A549 (cell line): ENCODE measurements at regions not wholly inside any gene's neighbourhood (a gene's known extent, or its start where the extent isn't known, plus 50 kb on each side); places are given as distances from the start of the nearest gene placed in this dataset.

Experiments
- ATAC-seq, 2 experiments: fragments of 200-7000 bp in 1 of 2; fragments of >200 bp in 1 of 2; cut with Nextera tagmentation in 1 of 2; cut with Tn5 transposase in 1 of 2; 3 replicates each; pipeline versions ENCODE4 v1.8.0 to v1.9.1; 2018 to 2020; ENCODE audit warnings: mild to moderate bottlenecking in 1 of 2, moderate library complexity in 1 of 2
- CTCF ChIA-PET: fragments of 300-600 bp; sonication (Branson Sonifier 250); formaldehyde crosslinking; extraction: SDS; loops from one replicate; lab custom pipeline; 2021; ENCODE audit warnings: antibody characterized with exemption, inconsistent platforms; lab: Yijun Ruan, JAX
- POLR2A ChIA-PET: fragments of 350-600 bp; formaldehyde crosslinking; extraction: SDS; loops from one replicate; lab custom pipeline; 2021; ENCODE audit warnings: antibody characterized with exemption, inconsistent platforms; lab: Yijun Ruan, JAX
- DNase-seq, 2 experiments: peaks; one replicate each; pipeline versions ENCODE4 v3.0.0 to v3.0.0-alpha.2; 2011 to 2016; ENCODE audit warnings: low read depth in 1 of 2, low spot score in 1 of 2
- FAIRE-seq: peaks from 2 replicates; lab custom pipeline; 2011; peaks lifted over from hg19 to GRCh38; lab: Jason Lieb, UNC
- H3K27ac ChIP-seq, 2 experiments: fragments of >200 bp; sonication (Bioruptor Twin); formaldehyde crosslinking; 3 replicates each; pipeline ENCODE4 v1.5.1; 2016 to 2017
- H3K4me1 ChIP-seq: fragments of >200 bp; sonication (Bioruptor Twin); formaldehyde crosslinking; 3 replicates; pipeline ENCODE4 v1.6.1; 2016
- H3K4me2 ChIP-seq: fragments of >200 bp; sonication (Bioruptor Twin); formaldehyde crosslinking; 3 replicates; pipeline ENCODE4 v1.6.1; 2016
- H3K4me3 ChIP-seq: fragments of >200 bp; sonication (Bioruptor Twin); formaldehyde crosslinking; 3 replicates; pipeline ENCODE4 v1.5.1; 2016
- H3K9me3 ChIP-seq: fragments of >200 bp; sonication (Bioruptor Twin); formaldehyde crosslinking; 3 replicates; pipeline ENCODE4 v1.6.1; 2016
- CBX2 ChIP-seq: fragments of 200-600 bp; sonication (generic); IDR thresholded peaks from 2 replicates; pipeline ENCODE4 v1.6.1; 2016; ENCODE audit warnings: low read depth, mild to moderate bottlenecking, borderline replicate concordance
- EHF ChIP-seq: fragments of 250-450 bp; sonication (Bioruptor Pico); IDR thresholded peaks from 2 replicates; pipeline ENCODE4 v1.5.0; 2020; ENCODE audit warnings: mild to moderate bottlenecking
- FOSB ChIP-seq: fragments of 250-450 bp; sonication (Bioruptor Pico); IDR thresholded peaks from 2 replicates; pipeline ENCODE4 v1.5.0; 2020; ENCODE audit warnings: mild to moderate bottlenecking, moderate library complexity
- FOSL2 ChIP-seq, 2 experiments: fragments of 450-650 bp in 1 of 2; fragments of >200 bp in 1 of 2; sonication (Bioruptor Twin) in 1 of 2; formaldehyde crosslinking; IDR thresholded peaks; 2 replicates each; pipeline versions ENCODE4 v1.5.0 to v1.6.1; 2016 to 2020; ENCODE audit warnings: mild to moderate bottlenecking in 1 of 2, moderate library complexity in 1 of 2
- FOXS1 ChIP-seq: fragments of 250-450 bp; sonication (Bioruptor Pico); IDR thresholded peaks from 2 replicates; pipeline ENCODE4 v1.5.0; 2020; ENCODE audit warnings: mild to moderate bottlenecking, moderate library complexity
- JUNB ChIP-seq: fragments of >200 bp; sonication (Bioruptor Twin); formaldehyde crosslinking; IDR thresholded peaks from 2 replicates; pipeline ENCODE4 v1.6.1; 2016
- MAZ ChIP-seq: fragments of 150-350 bp; IDR thresholded peaks from 2 replicates; pipeline ENCODE4 v1.6.1; 2014; ENCODE audit warnings: antibody characterized with exemption, low read depth, low read length, borderline replicate concordance
- NFE2L2 ChIP-seq: fragments of 150-350 bp; conservative IDR thresholded peaks from 2 replicates; pipeline ENCODE4 v1.6.1; 2014; ENCODE audit warnings: low read length
- PHF8 ChIP-seq: fragments of 200-600 bp; sonication (generic); IDR thresholded peaks from 2 replicates; pipeline ENCODE4 v1.6.1; 2016; ENCODE audit warnings: low read depth, mild to moderate bottlenecking, antibody characterized with exemption, moderate library complexity, borderline replicate concordance
- POLR2AphosphoS2 ChIP-seq: conservative IDR thresholded peaks from 2 replicates; pipeline ENCODE4 v1.6.1; 2012; ENCODE audit warnings: low read length, improper control_type of control experiment, inconsistent platforms
- RARB ChIP-seq: fragments of 250-450 bp; sonication (Bioruptor Pico); IDR thresholded peaks from 2 replicates; pipeline ENCODE4 v1.8.0; 2021; ENCODE audit warnings: mild to moderate bottlenecking, moderate library complexity
- RNF2 ChIP-seq: fragments of 200-600 bp; sonication (generic); IDR thresholded peaks from 2 replicates; pipeline ENCODE4 v1.6.1; 2016; ENCODE audit warnings: low read depth, mild to moderate bottlenecking, antibody characterized with exemption, moderate library complexity, borderline replicate concordance
- SMC3 ChIP-seq: fragments of >200 bp; sonication (Bioruptor Twin); formaldehyde crosslinking; IDR thresholded peaks from 3 replicates; pipeline ENCODE4 v1.6.1; 2018; ENCODE audit warnings: inconsistent platforms
- SREBF2 ChIP-seq: fragments of 450-650 bp; IDR thresholded peaks from 2 replicates; pipeline ENCODE4 v1.6.1; 2014; ENCODE audit warnings: mild to moderate bottlenecking, moderate library complexity
- TFCP2L1 ChIP-seq: fragments of 250-450 bp; sonication (Bioruptor Pico); IDR thresholded peaks from 2 replicates; pipeline ENCODE4 v1.5.0; 2021; ENCODE audit warnings: mild to moderate bottlenecking
- WGBS: methylation state at CpG from one replicate; pipeline ENCODE4 v1.1.6; 2017; ENCODE audit errors: missing lambda C conversion rate; 5-methylcytosine and 5-hydroxymethylcytosine counted together
- TF ChIP-seq, protein P1 (sequence below): fragments of 250-450 bp; sonication (Bioruptor Pico); IDR thresholded peaks from 2 replicates; pipeline ENCODE4 v1.5.0; 2020; ENCODE audit warnings: low read depth, mild to moderate bottlenecking, moderate library complexity
- TF ChIP-seq, protein P2 (sequence below): IDR thresholded peaks from 2 replicates; pipeline ENCODE4 v1.6.1; 2012
- TF ChIP-seq, protein P3 (sequence below): fragments of 250-450 bp; sonication (Bioruptor Pico); IDR thresholded peaks from 2 replicates; pipeline ENCODE4 v1.5.0; 2021; ENCODE audit warnings: mild to moderate bottlenecking, moderate library complexity, borderline replicate concordance
- TF ChIP-seq, protein P4 (sequence below): fragments of >200 bp; sonication (Bioruptor Twin); formaldehyde crosslinking; IDR thresholded peaks from 3 replicates; pipeline ENCODE4 v1.6.1; 2016

DNA sequence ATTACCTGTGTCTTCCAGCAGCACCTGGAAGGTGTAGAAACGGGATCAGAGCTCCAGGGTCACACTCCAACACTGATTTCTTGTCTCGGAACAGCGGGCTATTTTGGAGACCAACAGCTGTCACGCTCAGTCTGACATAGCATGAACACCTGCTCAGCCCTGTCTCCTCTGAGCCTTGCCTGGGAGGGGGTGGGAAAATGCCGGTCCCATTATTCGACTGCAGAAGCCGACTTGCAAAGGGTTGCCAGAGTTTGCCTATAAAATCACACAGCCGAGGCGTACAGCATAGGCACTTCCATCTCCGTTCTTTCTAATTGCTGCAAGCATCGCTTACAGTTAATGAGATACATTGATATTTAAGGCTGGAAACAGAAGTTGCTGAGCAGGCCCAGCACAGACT, 300.8 kb upstream of the MSX2 start:
- 76% methylated on average over 8 of the region's 11 CpGs for WGBS
- FAIRE-seq (no peak), DNase-seq (no peak), ATAC-seq (no peak)
- Histone ChIP-seq H3K4me1 (no peaks in the 10 kb centered on the region), H3K27ac (no peak overlapping the region), H3K4me3 (no peak overlapping the region), H3K4me2 (no peak overlapping the region), H3K9me3 (no peaks in the 10 kb centered on the region)
- ChIA-PET POLR2A (no interaction called here), CTCF (interaction anchor here (1.5 to 7.7 kb wide), 6 partner anchors 21 to 512 kb away, joined by 4 to 100 read pairs (median 8); no protein-coding TSS in a partner anchor)
- TF ChIP-seq SMC3 = no peak
- TF ChIP-seq FOSB (CRISPR knock-in tag) = no peak
- no peak for TF ChIP-seq FOXS1 (CRISPR knock-in tag)
- TF ChIP-seq MAZ = no peak
- no peak for TF ChIP-seq FOSL2 (IDR thresholded peaks at IDR 0.05)
- no peak for TF ChIP-seq FOSL2 (CRISPR knock-in tag; IDR thresholded peaks at IDR 0.05)
- no peak for TF ChIP-seq RARB (CRISPR knock-in tag)

DNA sequence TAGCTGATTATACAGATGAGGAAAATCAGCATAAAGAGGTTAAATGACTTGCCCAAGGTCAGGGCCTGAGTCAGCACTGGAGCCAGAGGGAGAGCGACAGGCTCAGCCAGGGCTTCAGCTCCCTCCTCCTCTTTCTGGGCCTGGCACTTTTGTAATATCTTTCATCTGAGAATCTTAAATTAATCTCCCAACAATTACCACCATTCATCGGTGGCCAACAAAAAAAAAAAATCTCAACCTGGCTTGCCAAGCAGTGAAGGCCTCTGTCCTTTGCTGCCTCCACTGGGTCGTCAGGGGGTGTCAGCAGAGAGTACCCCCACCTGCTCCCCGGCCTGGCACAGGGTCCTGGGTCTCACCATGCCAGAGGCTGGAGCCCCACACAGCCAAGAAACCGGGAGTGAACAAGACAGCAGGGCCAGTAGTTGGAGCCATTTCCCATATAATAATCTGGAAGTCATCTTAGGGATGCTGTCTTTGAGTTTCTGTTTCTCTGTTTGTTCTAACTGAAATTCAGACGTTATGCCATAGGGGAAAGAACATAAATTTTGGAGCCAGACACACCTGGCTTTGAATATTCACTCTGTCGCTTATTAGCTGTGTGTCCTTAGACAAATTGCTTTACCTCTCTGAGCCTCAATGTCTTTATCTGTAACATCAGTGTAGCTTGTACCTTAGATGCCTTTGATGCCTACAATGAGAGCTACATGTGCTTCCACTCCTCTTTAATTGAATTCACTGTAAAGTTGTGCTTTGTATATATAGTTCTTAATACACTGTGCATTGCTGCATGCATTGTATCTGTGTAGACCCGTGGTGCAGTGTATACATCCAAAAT, 299.9 kb upstream of the MSX2 start:
- POLR2A ChIA-PET = no interaction called here
- no peak for FAIRE-seq
- CTCF ChIA-PET = interaction anchor here (0.6 to 1.6 kb wide), 4 partner anchors 144 to 511 kb away, joined by 3 to 6 read pairs (median 4); no protein-coding TSS in a partner anchor

More for the DNA sequence above, 299.9 kb upstream of the MSX2 start:
- no peak for TF ChIP-seq RNF2
- TF ChIP-seq CBX2 = no peak
- no peak for TF ChIP-seq POLR2AphosphoS2
- TF ChIP-seq TFCP2L1 (CRISPR knock-in tag) = no peak
- TF ChIP-seq, protein P1, sequence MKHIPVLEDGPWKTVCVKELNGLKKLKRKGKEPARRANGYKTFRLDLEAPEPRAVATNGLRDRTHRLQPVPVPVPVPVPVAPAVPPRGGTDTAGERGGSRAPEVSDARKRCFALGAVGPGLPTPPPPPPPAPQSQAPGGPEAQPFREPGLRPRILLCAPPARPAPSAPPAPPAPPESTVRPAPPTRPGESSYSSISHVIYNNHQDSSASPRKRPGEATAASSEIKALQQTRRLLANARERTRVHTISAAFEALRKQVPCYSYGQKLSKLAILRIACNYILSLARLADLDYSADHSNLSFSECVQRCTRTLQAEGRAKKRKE = no peak
- TF ChIP-seq, protein P2, sequence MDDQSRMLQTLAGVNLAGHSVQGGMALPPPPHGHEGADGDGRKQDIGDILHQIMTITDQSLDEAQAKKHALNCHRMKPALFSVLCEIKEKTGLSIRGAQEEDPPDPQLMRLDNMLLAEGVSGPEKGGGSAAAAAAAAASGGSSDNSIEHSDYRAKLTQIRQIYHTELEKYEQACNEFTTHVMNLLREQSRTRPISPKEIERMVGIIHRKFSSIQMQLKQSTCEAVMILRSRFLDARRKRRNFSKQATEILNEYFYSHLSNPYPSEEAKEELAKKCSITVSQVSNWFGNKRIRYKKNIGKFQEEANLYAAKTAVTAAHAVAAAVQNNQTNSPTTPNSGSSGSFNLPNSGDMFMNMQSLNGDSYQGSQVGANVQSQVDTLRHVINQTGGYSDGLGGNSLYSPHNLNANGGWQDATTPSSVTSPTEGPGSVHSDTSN = no peak
- no peak for TF ChIP-seq EHF (CRISPR knock-in tag)
- TF ChIP-seq, protein P3, sequence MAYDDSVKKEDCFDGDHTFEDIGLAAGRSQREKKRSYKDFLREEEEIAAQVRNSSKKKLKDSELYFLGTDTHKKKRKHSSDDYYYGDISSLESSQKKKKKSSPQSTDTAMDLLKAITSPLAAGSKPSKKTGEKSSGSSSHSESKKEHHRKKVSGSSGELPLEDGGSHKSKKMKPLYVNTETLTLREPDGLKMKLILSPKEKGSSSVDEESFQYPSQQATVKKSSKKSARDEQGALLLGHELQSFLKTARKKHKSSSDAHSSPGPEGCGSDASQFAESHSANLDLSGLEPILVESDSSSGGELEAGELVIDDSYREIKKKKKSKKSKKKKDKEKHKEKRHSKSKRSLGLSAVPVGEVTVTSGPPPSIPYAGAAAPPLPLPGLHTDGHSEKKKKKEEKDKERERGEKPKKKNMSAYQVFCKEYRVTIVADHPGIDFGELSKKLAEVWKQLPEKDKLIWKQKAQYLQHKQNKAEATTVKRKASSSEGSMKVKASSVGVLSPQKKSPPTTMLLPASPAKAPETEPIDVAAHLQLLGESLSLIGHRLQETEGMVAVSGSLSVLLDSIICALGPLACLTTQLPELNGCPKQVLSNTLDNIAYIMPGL = no peak
- TF ChIP-seq JUNB = no peak
- no peak for TF ChIP-seq NFE2L2
- no peak for TF ChIP-seq PHF8
- TF ChIP-seq, protein P4, sequence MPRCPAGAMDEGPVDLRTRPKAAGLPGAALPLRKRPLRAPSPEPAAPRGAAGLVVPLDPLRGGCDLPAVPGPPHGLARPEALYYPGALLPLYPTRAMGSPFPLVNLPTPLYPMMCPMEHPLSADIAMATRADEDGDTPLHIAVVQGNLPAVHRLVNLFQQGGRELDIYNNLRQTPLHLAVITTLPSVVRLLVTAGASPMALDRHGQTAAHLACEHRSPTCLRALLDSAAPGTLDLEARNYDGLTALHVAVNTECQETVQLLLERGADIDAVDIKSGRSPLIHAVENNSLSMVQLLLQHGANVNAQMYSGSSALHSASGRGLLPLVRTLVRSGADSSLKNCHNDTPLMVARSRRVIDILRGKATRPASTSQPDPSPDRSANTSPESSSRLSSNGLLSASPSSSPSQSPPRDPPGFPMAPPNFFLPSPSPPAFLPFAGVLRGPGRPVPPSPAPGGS = no peak
- no peak for TF ChIP-seq SREBF2
- H3K27ac ChIP-seq = no peak overlapping the region
- no peak for DNase-seq
- no peaks in the 10 kb centered on the region for H3K9me3 ChIP-seq
- 43% methylated on average over 8 of the region's 8 CpGs for WGBS
- no peak for ATAC-seq
- H3K4me3 ChIP-seq = no peak overlapping the region
- no peak overlapping the region for H3K4me2 ChIP-seq
- no peaks in the 10 kb centered on the region for H3K4me1 ChIP-seq
